Liver (tissue), 8 donors: ENCODE measurements at regions not wholly inside any gene's neighbourhood (a gene's known extent, or its start where the extent isn't known, plus 50 kb on each side); places are given as distances from the start of the nearest gene placed in this dataset.

Experiments
- DNase-seq: peaks from one replicate; pipeline ENCODE4 v3.0.0-alpha.2; 2017; ENCODE audit warnings: low spot score
- H3K27ac ChIP-seq, 2 donors: one replicate each; pipeline ENCODE4 v1.7.0; 2013; ENCODE audit warnings: inconsistent platforms in 2 of 2, low read length in 2 of 2, control low read depth in 1 of 2, low read depth in 1 of 2, mild to moderate bottlenecking in 1 of 2
- H3K27me3 ChIP-seq, 4 donors: one replicate each; pipeline versions ENCODE4 v1.6.1 to v1.7.0; 2013; ENCODE audit warnings: low read length in 3 of 4, inconsistent platforms in 1 of 4, mild to moderate bottlenecking in 1 of 4, moderate library complexity in 1 of 4; ENCODE audit not compliant: control insufficient read depth in 4 of 4, insufficient read depth in 4 of 4
- H3K36me3 ChIP-seq, 4 donors: one replicate each; pipeline versions ENCODE4 v1.6.1 to v1.7.0; 2013; ENCODE audit warnings: low read length in 3 of 4, mild to moderate bottlenecking in 3 of 4, low read depth in 1 of 4, moderate library complexity in 1 of 4; ENCODE audit not compliant: control insufficient read depth in 4 of 4, insufficient read depth in 3 of 4
- H3K4me1 ChIP-seq, 4 donors: one replicate each; pipeline versions ENCODE4 v1.6.1 to v1.7.0; 2013; ENCODE audit warnings: low read length in 3 of 4, mild to moderate bottlenecking in 3 of 4, moderate library complexity in 1 of 4; ENCODE audit not compliant: control insufficient read depth in 4 of 4, insufficient read depth in 4 of 4
- H3K4me3 ChIP-seq, 3 donors: one replicate each; pipeline versions ENCODE4 v1.6.1 to v1.7.0; 2013; ENCODE audit warnings: low read length in 3 of 3, control low read depth in 1 of 3, low read depth in 1 of 3, mild to moderate bottlenecking in 1 of 3
- H3K9ac ChIP-seq, 2 donors: one replicate each; pipeline ENCODE4 v1.7.0; 2013; ENCODE audit warnings: low read length in 2 of 2, mild to moderate bottlenecking in 2 of 2, moderate library complexity in 2 of 2, control low read depth in 1 of 2, low read depth in 1 of 2
- H3K9me3 ChIP-seq, 4 donors: one replicate each; pipeline versions ENCODE4 v1.6.1 to v1.7.0; 2013; ENCODE audit warnings: low read length in 3 of 4; ENCODE audit not compliant: control insufficient read depth in 4 of 4
- ATF3 ChIP-seq: IDR thresholded peaks from 2 replicates; pipeline ENCODE4 v1.6.1; 2016; ENCODE audit warnings: antibody characterized with exemption
- CTCF ChIP-seq: fragments of 150-350 bp; IDR thresholded peaks from 2 replicates; pipeline ENCODE4 v1.5.1; 2017; ENCODE audit warnings: improper control_type of control experiment, low read depth, low read length; ENCODE audit not compliant: missing input control
- FOXA1 ChIP-seq: IDR thresholded peaks from 2 replicates; pipeline ENCODE4 v1.6.1; 2016; ENCODE audit warnings: antibody characterized with exemption
- FOXA2 ChIP-seq: IDR thresholded peaks from 2 replicates; pipeline ENCODE4 v1.6.1; 2016; ENCODE audit warnings: antibody characterized with exemption
- HNF4A ChIP-seq, 2 donors: conservative IDR thresholded peaks; 2 replicates each; pipeline ENCODE4 v1.6.1; 2016; ENCODE audit warnings: antibody characterized with exemption in 2 of 2, mild to moderate bottlenecking in 2 of 2
- HNF4G ChIP-seq: IDR thresholded peaks from 2 replicates; pipeline ENCODE4 v1.6.1; 2016; ENCODE audit warnings: antibody characterized with exemption
- JUND ChIP-seq, 2 donors: IDR thresholded peaks; 2 replicates each; pipeline ENCODE4 v1.6.1; 2016; ENCODE audit warnings: antibody characterized with exemption in 2 of 2
- MAX ChIP-seq: IDR thresholded peaks from 2 replicates; pipeline ENCODE4 v1.6.1; 2016; ENCODE audit warnings: antibody characterized with exemption
- NR2F2 ChIP-seq: IDR thresholded peaks from 2 replicates; pipeline ENCODE4 v1.6.1; 2016; ENCODE audit warnings: antibody characterized with exemption
- RAD21 ChIP-seq, 2 donors: IDR thresholded peaks; 2 replicates each; pipeline ENCODE4 v1.6.1; 2016; ENCODE audit warnings: antibody characterized with exemption in 2 of 2, mild to moderate bottlenecking in 2 of 2
- RXRA ChIP-seq, 2 donors: IDR thresholded peaks; 2 replicates each; pipeline ENCODE4 v1.6.1; 2017 to 2018; ENCODE audit warnings: antibody characterized with exemption in 2 of 2, mild to moderate bottlenecking in 1 of 2
- SP1 ChIP-seq: IDR thresholded peaks from 2 replicates; pipeline ENCODE4 v1.6.1; 2018; ENCODE audit warnings: antibody characterized with exemption, mild to moderate bottlenecking
- TAF1 ChIP-seq: conservative IDR thresholded peaks from 2 replicates; pipeline ENCODE4 v1.6.1; 2016; ENCODE audit warnings: antibody characterized with exemption, mild to moderate bottlenecking
- YY1 ChIP-seq: IDR thresholded peaks from 2 replicates; pipeline ENCODE4 v1.6.1; 2016; ENCODE audit warnings: antibody characterized with exemption, mild to moderate bottlenecking
- ZBTB33 ChIP-seq: IDR thresholded peaks from 2 replicates; pipeline ENCODE4 v1.6.1; 2016; ENCODE audit warnings: antibody characterized with exemption
- WGBS: extraction: QIAGEN DNeasy Blood & Tissue Kit; methylation state at CpG from one replicate; pipeline ENCODE4 v1.1.7; 2013; 5-methylcytosine and 5-hydroxymethylcytosine counted together
- donor health status: healthy.
- donor health status: healthy.
- donor health status: healthy.
- donor health status: healthy.
- donor health status: healthy.

GRCh38 chr5:96253140-96253539 lies 179.9 kb downstream of the PCSK1 start:
- TF ChIP-seq ATF3 (no peak), RAD21 (IDR thresholded peaks at IDR 0.05) (no peak)
- Histone ChIP-seq H3K4me1 (peaks cover under 1 to 5% (median 2%) of the 10 kb centered on the region in 4 donors), H3K27me3 (no peaks in the 10 kb centered on the region), H3K36me3 (no peaks in the 10 kb centered on the region), H3K9me3 (no peaks in the 10 kb centered on the region), H3K27ac (no peak overlapping the region), H3K9ac (no peak overlapping the region), H3K4me3 (no peak overlapping the region)
- DNase-seq, result no peak
- WGBS, result 69% methylated on average over 2 of the region's 2 CpGs

GRCh38 chr5:96252596-96252995 lies 180.5 kb downstream of the PCSK1 start:
- Histone ChIP-seq H3K36me3 (no peaks in the 10 kb centered on the region), H3K27me3 (no peaks in the 10 kb centered on the region), H3K4me1 (peaks cover 3 to 10% (median 6%) of the 10 kb centered on the region in 4 donors), H3K9ac (no peak overlapping the region), H3K4me3 (no peak overlapping the region), H3K27ac (no peak overlapping the region), H3K9me3 (no peaks in the 10 kb centered on the region)
- 75% methylated on average over 4 of the region's 4 CpGs for WGBS
- DNase-seq, result no peak
- TF ChIP-seq HNF4G (no peak), JUND (IDR thresholded peaks at IDR 0.05) (no peak), FOXA2 (no peak), RAD21 (IDR thresholded peaks at IDR 0.05) (no peak), YY1 (no peak), MAX (no peak)

GRCh38 chr5:96250782-96251181 lies 182.3 kb downstream of the PCSK1 start:
- Histone ChIP-seq H3K27ac (no peak overlapping the region), H3K4me1 (peaks cover 2 to 26% (median 13%) of the 10 kb centered on the region in 4 donors), H3K36me3 (no peaks in the 10 kb centered on the region), H3K9ac (no peak overlapping the region), H3K27me3 (no peaks in the 10 kb centered on the region), H3K4me3 (no peak overlapping the region), H3K9me3 (no peaks in the 10 kb centered on the region)
- 51% methylated on average over 2 of the region's 2 CpGs for WGBS
- DNase-seq, result no peak
- TF ChIP-seq ZBTB33 (no peak), RXRA (IDR thresholded peaks at IDR 0.05) (peak in 1 of 2 donors; percentile 28), JUND (IDR thresholded peaks at IDR 0.05) (no peak), TAF1 (no peak), FOXA2 (no peak), HNF4G (peak; percentile 53), NR2F2 (no peak), FOXA1 (no peak), CTCF (no peak), ATF3 (no peak), SP1 (no peak), HNF4A (conservative IDR thresholded peaks at IDR 0.05) (peak; percentile 91 to 94)
